Adrenal gland (tissue), 9 donors: ENCODE measurements at regions not wholly inside any gene's neighbourhood (a gene's known extent, or its start where the extent isn't known, plus 50 kb on each side); places are given as distances from the start of the nearest gene placed in this dataset.

Source experiments
- DNase-seq, 7 donors: peaks; one replicate each; pipeline ENCODE4 v3.0.0-alpha.2; 2019 to 2020
- H3K27ac ChIP-seq, 5 donors: fragments of 200-600 bp; sonication (generic) in 4 of 5; 1 replicate in 3 of 5; 2 replicates in 2 of 5; pipeline versions ENCODE4 v1.5.1 to v1.8.0; 2016 to 2020; ENCODE audit warnings: mild to moderate bottlenecking in 1 of 5
- H3K27me3 ChIP-seq: fragments of 200-600 bp; 2 replicates; pipeline ENCODE4 v1.8.0; 2021
- H3K36me3 ChIP-seq, 2 donors: fragments of 200-600 bp; replicated peaks in 1 of 2; 1 replicate in 1 of 2; 2 replicates in 1 of 2; pipeline versions ENCODE4 v1.5.1 to v1.8.0; 2018 to 2022
- H3K4me1 ChIP-seq, 2 donors: fragments of 200-600 bp; replicated peaks in 1 of 2; 1 replicate in 1 of 2; 2 replicates in 1 of 2; pipeline versions ENCODE4 v1.5.1 to v1.8.0; 2018 to 2021
- H3K4me3 ChIP-seq, 4 donors: fragments of 200-600 bp; sonication (generic) in 3 of 4; one replicate each; pipeline ENCODE4 v1.5.1; 2016 to 2018
- H3K9me3 ChIP-seq, 3 donors: fragments of 200-600 bp; sonication (generic) in 1 of 3; replicated peaks in 1 of 3; 1 replicate in 2 of 3; 2 replicates in 1 of 3; pipeline versions ENCODE4 v1.5.1 to v1.8.0; 2016 to 2021
- POLR2A ChIP-seq, 2 donors: fragments of 450-650 bp; IDR thresholded peaks; one replicate each; pipeline ENCODE4 v1.6.1; 2017; ENCODE audit warnings: antibody characterized with exemption in 2 of 2, mild to moderate bottlenecking in 2 of 2, moderate library complexity in 1 of 2
- WGBS, 4 donors: extraction: QIAGEN DNeasy Blood & Tissue Kit in 2 of 4; methylation state at CpG; one replicate each; pipeline versions ENCODE4 v1.1.5 to v1.1.7; 2013 to 2017; 5-methylcytosine and 5-hydroxymethylcytosine counted together
- intact Hi-C, 2 donors: fragments of 100-400 bp; cut with DNase I; formaldehyde crosslinking; loops; one replicate each; pipeline versions ENCODE4 v1.14.1 to v1.15.0; 2022 to 2023
- TF ChIP-seq, protein P1 (sequence below), 6 experiments: fragments of 450-650 bp in 4 of 6; fragments of 200-600 bp in 2 of 6; sonication (generic) in 1 of 6; IDR thresholded peaks; 1 replicate in 5 of 6; 2 replicates in 1 of 6; pipeline versions ENCODE4 v1.5.1 to v1.8.0; 2016 to 2021; ENCODE audit warnings: antibody characterized with exemption in 6 of 6, mild to moderate bottlenecking in 2 of 6, moderate library complexity in 1 of 6
- donor health status: healthy with polysubstance abuse.
- donor health status: Bipolar disorder and iron deficiency.
- donor health status: DM: yes; HTN: yes; CAD: no.
- donor health status: DM: no; HTN: no; CAD: no.
- donor health status: DM: no; HTN: no; CAD: no.

DNA sequence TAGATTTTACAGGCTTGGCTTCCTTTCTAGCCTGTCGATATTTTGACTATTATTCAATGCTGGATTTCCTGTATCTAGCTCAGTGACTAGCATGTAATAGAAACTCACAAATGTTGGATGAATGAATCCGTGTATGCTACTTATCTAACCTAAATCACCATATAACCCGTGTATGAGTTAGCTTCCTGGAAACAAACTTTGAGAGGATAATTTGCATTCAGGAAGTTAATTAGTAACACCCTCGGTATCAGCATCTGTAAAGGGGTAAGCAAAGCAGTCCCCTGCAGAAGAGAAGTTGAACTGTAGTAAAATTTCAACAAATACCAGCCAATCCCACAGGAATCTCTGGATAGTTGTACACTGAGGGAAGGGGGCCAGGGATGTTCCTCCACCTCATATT is 269.4 kb upstream of the LRATD1 start:
- Histone ChIP-seq H3K9me3 (no peaks in the 10 kb centered on the region), H3K27me3 (no peaks in the 10 kb centered on the region), H3K4me3 (no peak overlapping the region), H3K4me1 (no peaks in the 10 kb centered on the region), H3K27ac (no peak overlapping the region), H3K36me3 (no peaks in the 10 kb centered on the region)
- intact Hi-C loops = no loop called here
- no peak for TF ChIP-seq POLR2A (IDR thresholded peaks at IDR 0.05)
- TF ChIP-seq, protein P1, sequence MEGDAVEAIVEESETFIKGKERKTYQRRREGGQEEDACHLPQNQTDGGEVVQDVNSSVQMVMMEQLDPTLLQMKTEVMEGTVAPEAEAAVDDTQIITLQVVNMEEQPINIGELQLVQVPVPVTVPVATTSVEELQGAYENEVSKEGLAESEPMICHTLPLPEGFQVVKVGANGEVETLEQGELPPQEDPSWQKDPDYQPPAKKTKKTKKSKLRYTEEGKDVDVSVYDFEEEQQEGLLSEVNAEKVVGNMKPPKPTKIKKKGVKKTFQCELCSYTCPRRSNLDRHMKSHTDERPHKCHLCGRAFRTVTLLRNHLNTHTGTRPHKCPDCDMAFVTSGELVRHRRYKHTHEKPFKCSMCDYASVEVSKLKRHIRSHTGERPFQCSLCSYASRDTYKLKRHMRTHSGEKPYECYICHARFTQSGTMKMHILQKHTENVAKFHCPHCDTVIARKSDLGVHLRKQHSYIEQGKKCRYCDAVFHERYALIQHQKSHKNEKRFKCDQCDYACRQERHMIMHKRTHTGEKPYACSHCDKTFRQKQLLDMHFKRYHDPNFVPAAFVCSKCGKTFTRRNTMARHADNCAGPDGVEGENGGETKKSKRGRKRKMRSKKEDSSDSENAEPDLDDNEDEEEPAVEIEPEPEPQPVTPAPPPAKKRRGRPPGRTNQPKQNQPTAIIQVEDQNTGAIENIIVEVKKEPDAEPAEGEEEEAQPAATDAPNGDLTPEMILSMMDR (IDR thresholded peaks at IDR 0.05) = no peak
- 78 to 83% (median 82%) methylated on average over 4 of the region's 4 CpGs for WGBS, 4 donors
- no peak for DNase-seq

DNA sequence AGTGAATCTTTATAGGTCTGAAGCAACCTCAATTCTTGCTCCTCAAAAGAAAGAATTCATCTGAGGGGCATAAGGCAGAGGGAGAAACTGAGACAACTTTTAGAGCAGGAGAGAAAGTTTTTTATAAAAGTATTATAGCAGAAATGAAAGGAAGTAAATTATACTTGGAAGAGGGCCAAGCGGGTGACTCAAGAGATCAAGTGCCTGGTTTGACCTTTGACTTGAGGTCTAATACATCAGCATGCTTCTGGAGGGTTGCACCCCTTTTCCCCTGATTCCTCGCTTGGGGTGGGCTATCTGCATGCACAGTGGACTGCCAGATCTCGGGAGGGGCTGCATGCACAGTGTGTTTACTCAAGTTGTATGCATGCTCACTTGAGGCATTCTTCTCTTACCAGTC is 268.5 kb upstream of the LRATD1 start:
- H3K4me3 ChIP-seq = no peak overlapping the region
- H3K27me3 ChIP-seq = no peaks in the 10 kb centered on the region
- no peak for TF ChIP-seq POLR2A (IDR thresholded peaks at IDR 0.05)
- TF ChIP-seq, protein P1 (IDR thresholded peaks at IDR 0.05) = no peak
- H3K36me3 ChIP-seq = no peaks in the 10 kb centered on the region
- H3K9me3 ChIP-seq = no peaks in the 10 kb centered on the region
- H3K27ac ChIP-seq = no peak overlapping the region
- intact Hi-C loops = no loop called here
- H3K4me1 ChIP-seq = no peaks in the 10 kb centered on the region
- DNase-seq = no peak
- 39 to 73% (median 53%) methylated on average over 3 of the region's 3 CpGs for WGBS, 4 donors

DNA sequence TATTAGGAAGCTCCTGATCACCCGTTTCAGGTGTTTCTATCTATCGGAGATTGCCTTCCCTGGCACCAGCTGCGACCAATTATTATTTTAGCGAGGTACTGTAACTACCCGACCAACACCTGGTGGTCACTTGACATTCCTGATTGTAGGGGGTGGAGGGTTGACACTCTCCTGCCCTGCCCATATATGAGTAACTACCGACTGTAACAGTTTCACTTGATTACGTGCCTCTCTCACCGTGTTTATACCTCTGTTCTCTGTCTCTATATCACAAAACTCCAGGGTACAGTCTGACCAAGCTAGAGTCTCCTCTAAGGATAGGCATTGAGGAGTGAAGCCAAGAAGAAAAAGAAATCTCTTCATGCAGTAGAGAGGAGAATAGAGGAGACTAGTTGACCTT is 268.0 kb upstream of the LRATD1 start:
- Histone ChIP-seq H3K27ac (no peak overlapping the region), H3K27me3 (no peaks in the 10 kb centered on the region), H3K9me3 (no peaks in the 10 kb centered on the region), H3K4me3 (no peak overlapping the region), H3K36me3 (no peaks in the 10 kb centered on the region), H3K4me1 (no peaks in the 10 kb centered on the region)
- TF ChIP-seq POLR2A (IDR thresholded peaks at IDR 0.05) = no peak
- TF ChIP-seq, protein P1 (IDR thresholded peaks at IDR 0.05) = no peak
- no peak for DNase-seq
- WGBS, 4 donors = 88 to 91% (median 90%) methylated on average over 8 of the region's 8 CpGs
- intact Hi-C loops = no loop called here

DNA sequence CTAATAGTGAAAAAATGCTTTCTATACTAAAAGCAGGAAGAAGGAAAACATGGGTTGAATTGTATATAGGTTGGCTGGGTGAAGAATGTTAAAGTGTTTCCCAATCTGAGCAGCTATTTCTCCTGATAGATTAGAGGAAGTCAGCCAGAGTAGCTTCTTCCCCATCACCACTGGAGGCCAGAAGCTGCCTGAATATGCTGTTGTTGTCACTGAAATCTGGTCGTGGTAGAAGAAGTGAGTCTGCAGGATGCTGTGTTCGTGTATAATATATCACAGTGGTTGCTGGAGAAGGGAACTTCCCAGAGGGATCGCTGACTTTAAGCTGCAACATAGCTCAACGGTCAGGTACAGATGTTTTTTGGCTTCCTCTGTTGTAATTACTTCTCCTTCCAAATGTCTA is 247.5 kb upstream of the LRATD1 start:
- no peaks in the 10 kb centered on the region for H3K36me3 ChIP-seq
- H3K9me3 ChIP-seq = no peaks in the 10 kb centered on the region
- no peak for TF ChIP-seq POLR2A (IDR thresholded peaks at IDR 0.05)
- TF ChIP-seq, protein P1 (IDR thresholded peaks at IDR 0.05) = no peak
- H3K4me1 ChIP-seq = no peaks in the 10 kb centered on the region
- 46 to 52% (median 47%) methylated on average over 4 of the region's 4 CpGs for WGBS, 4 donors
- no peak overlapping the region for H3K27ac ChIP-seq
- no peak overlapping the region for H3K4me3 ChIP-seq
- intact Hi-C loops = no loop called here
- no peaks in the 10 kb centered on the region for H3K27me3 ChIP-seq
- DNase-seq = no peak
